OCI-LY3 (cell line): ENCODE measurements at regions not wholly inside any gene's neighbourhood (a gene's known extent, or its start where the extent isn't known, plus 50 kb on each side); places are given as distances from the start of the nearest gene placed in this dataset.

Experiments used
- EZH2phosphoT487 ChIP-seq: fragments of 200-600 bp; shearing (Covaris generic); IDR thresholded peaks from 2 replicates; pipeline ENCODE4 v1.6.1; 2018; ENCODE audit warnings: antibody characterized with exemption, mixed run types, low read depth
- TF ChIP-seq, protein P1 (sequence below): fragments of 200-600, 300-600 bp; sonication (generic); IDR thresholded peaks from 2 replicates; pipeline ENCODE4 v1.5.1; 2014; ENCODE audit warnings: antibody characterized with exemption, low read length, low read depth

DNA sequence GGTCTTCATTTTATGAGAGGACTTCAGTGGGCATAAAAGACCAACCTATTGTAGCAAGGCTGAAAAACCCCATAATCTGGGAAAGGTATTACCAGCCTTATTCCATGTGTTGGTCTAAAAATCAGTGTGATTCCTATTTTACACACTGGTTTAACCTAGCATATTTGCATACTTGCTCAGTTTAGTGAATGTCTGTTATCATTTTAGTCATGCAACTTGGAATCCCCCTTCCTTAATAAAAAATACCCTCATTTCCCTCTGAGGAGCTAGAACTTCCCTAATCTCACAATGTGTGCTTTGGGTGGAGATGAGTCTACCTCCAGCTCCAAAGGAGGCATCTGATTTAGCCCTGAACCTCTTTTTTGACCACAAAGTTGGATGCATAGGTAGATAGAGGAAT lies 312.8 kb upstream of the SORCS1 start:
- TF ChIP-seq EZH2phosphoT487: no peak
- TF ChIP-seq, protein P1, sequence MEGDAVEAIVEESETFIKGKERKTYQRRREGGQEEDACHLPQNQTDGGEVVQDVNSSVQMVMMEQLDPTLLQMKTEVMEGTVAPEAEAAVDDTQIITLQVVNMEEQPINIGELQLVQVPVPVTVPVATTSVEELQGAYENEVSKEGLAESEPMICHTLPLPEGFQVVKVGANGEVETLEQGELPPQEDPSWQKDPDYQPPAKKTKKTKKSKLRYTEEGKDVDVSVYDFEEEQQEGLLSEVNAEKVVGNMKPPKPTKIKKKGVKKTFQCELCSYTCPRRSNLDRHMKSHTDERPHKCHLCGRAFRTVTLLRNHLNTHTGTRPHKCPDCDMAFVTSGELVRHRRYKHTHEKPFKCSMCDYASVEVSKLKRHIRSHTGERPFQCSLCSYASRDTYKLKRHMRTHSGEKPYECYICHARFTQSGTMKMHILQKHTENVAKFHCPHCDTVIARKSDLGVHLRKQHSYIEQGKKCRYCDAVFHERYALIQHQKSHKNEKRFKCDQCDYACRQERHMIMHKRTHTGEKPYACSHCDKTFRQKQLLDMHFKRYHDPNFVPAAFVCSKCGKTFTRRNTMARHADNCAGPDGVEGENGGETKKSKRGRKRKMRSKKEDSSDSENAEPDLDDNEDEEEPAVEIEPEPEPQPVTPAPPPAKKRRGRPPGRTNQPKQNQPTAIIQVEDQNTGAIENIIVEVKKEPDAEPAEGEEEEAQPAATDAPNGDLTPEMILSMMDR: no peak
